ENCODE measurements at regions not wholly inside any gene's neighbourhood (a gene's known extent, or its start where the extent isn't known, plus 50 kb on each side); places are given as distances from the start of the nearest gene placed in this dataset.

- TF ChIP-seq EP300 (IDR thresholded peaks at IDR 0.05; ENCODE audit: borderline replicate concordance) = no peak
- TF ChIP-seq MAX (IDR thresholded peaks at IDR 0.05) = no peak
- no peak for TF ChIP-seq REST (IDR thresholded peaks at IDR 0.05; ENCODE audit: low read depth)
- TF ChIP-seq TEAD4 (IDR thresholded peaks at IDR 0.05) = no peak
- TF ChIP-seq TCF12 (IDR thresholded peaks at IDR 0.05; ENCODE audit: low read depth) = no peak
- no peak for TF ChIP-seq YY1 (IDR thresholded peaks at IDR 0.05; ENCODE audit: low read depth)
- TF ChIP-seq CREB1 (IDR thresholded peaks at IDR 0.05; ENCODE audit: low read depth) = no peak
Observed at GRCh38 chr11:81245791-81246190, 1487.9 kb downstream of the FAM181B start.

Data from Ishikawa (cell line).